ENCODE measurements at regions not wholly inside any gene's neighbourhood (a gene's known extent, or its start where the extent isn't known, plus 50 kb on each side); places are given as distances from the start of the nearest gene placed in this dataset.
"Not testable (repeated sequence)": the region's sequence is repeated elsewhere in the genome, so short reads cannot be mapped to it uniquely, and the experiment has no call there.

GRCh38 chr6:4472222-4472621 is 304.0 kb upstream of the CDYL start:
- TF ChIP-seq CTCF (IDR thresholded peaks at IDR 0.05; ENCODE audit: poor library complexity, severe bottlenecking): no peak
- no peak overlapping the region for H3K4me3 ChIP-seq (ENCODE audit: severe bottlenecking)
- H3K4me1 ChIP-seq (ENCODE audit: insufficient read depth, poor library complexity, severe bottlenecking): no peaks in the 10 kb centered on the region
- no peaks in the 10 kb centered on the region for H3K36me3 ChIP-seq (ENCODE audit: low read depth)
- no peak overlapping the region for H3K27ac ChIP-seq (ENCODE audit: poor library complexity, severe bottlenecking)
- DNase-seq (ENCODE audit: low spot score) (no peak), ATAC-seq (ENCODE audit: low read depth) (no peak)
- no peaks in the 10 kb centered on the region for H3K9me3 ChIP-seq (ENCODE audit: severe bottlenecking)
- no peaks in the 10 kb centered on the region for H3K27me3 ChIP-seq (ENCODE audit: insufficient read depth, poor library complexity, severe bottlenecking)

GRCh38 chr6:4471515-4471914 is 304.7 kb upstream of the CDYL start:
- H3K4me1 ChIP-seq (ENCODE audit: insufficient read depth, poor library complexity, severe bottlenecking); H3K36me3 ChIP-seq (ENCODE audit: low read depth); DNase-seq (ENCODE audit: low spot score); H3K27me3 ChIP-seq (ENCODE audit: insufficient read depth, poor library complexity, severe bottlenecking); H3K27ac ChIP-seq (ENCODE audit: poor library complexity, severe bottlenecking); H3K4me3 ChIP-seq (ENCODE audit: severe bottlenecking); H3K9me3 ChIP-seq (ENCODE audit: severe bottlenecking); ATAC-seq (ENCODE audit: low read depth): not testable (repeated sequence)

GRCh38 chr6:4470698-4471210 is 305.4 kb upstream of the CDYL start:
- no peaks in the 10 kb centered on the region for H3K27me3 ChIP-seq (ENCODE audit: insufficient read depth, poor library complexity, severe bottlenecking)
- no peak overlapping the region for H3K4me3 ChIP-seq (ENCODE audit: severe bottlenecking)
- no peaks in the 10 kb centered on the region for H3K9me3 ChIP-seq (ENCODE audit: severe bottlenecking)
- H3K4me1 ChIP-seq (ENCODE audit: insufficient read depth, poor library complexity, severe bottlenecking): peaks cover 6% of the 10 kb centered on the region
- no peak overlapping the region for H3K27ac ChIP-seq (ENCODE audit: poor library complexity, severe bottlenecking)
- no peak for TF ChIP-seq CTCF (IDR thresholded peaks at IDR 0.05; ENCODE audit: poor library complexity, severe bottlenecking)
- DNase-seq (ENCODE audit: low spot score) (no peak), ATAC-seq (ENCODE audit: low read depth) (no peak)
- H3K36me3 ChIP-seq (ENCODE audit: low read depth): no peaks in the 10 kb centered on the region

- 0 out of 3 replicates have a peak, but pooled peaks have one; percentile 33 for ATAC-seq (ENCODE audit: low read depth)
- no peak for DNase-seq (ENCODE audit: low spot score)
- H3K36me3 ChIP-seq (ENCODE audit: low read depth): no peaks in the 10 kb centered on the region
- H3K4me1 ChIP-seq (ENCODE audit: insufficient read depth, poor library complexity, severe bottlenecking): peaks cover 6% of the 10 kb centered on the region
- H3K27me3 ChIP-seq (ENCODE audit: insufficient read depth, poor library complexity, severe bottlenecking): no peaks in the 10 kb centered on the region
- H3K9me3 ChIP-seq (ENCODE audit: severe bottlenecking): no peaks in the 10 kb centered on the region
- no peak overlapping the region for H3K4me3 ChIP-seq (ENCODE audit: severe bottlenecking)
- no peak overlapping the region for H3K27ac ChIP-seq (ENCODE audit: poor library complexity, severe bottlenecking)
- TF ChIP-seq CTCF (IDR thresholded peaks at IDR 0.05; ENCODE audit: poor library complexity, severe bottlenecking): no peak
Measured at GRCh38 chr6:4466769-4467480, 309.3 kb upstream of the CDYL start.

GRCh38 chr6:4466261-4466660 is 309.9 kb upstream of the CDYL start:
- TF ChIP-seq CTCF (IDR thresholded peaks at IDR 0.05; ENCODE audit: poor library complexity, severe bottlenecking): no peak
- DNase-seq (ENCODE audit: low spot score): no peak
- Histone ChIP-seq H3K27me3 (ENCODE audit: insufficient read depth, poor library complexity, severe bottlenecking) (no peaks in the 10 kb centered on the region), H3K9me3 (ENCODE audit: severe bottlenecking) (no peaks in the 10 kb centered on the region), H3K27ac (ENCODE audit: poor library complexity, severe bottlenecking) (no peak overlapping the region), H3K4me1 (ENCODE audit: insufficient read depth, poor library complexity, severe bottlenecking) (peaks cover 6% of the 10 kb centered on the region), H3K4me3 (ENCODE audit: severe bottlenecking) (no peak overlapping the region), H3K36me3 (ENCODE audit: low read depth) (no peaks in the 10 kb centered on the region)
- ATAC-seq (ENCODE audit: low read depth): 0 out of 3 replicates have a peak, but pooled peaks have one; percentile 27

Data from RWPE2 (cell line).